GM21576 (cell line): ENCODE measurements at regions not wholly inside any gene's neighbourhood (a gene's known extent, or its start where the extent isn't known, plus 50 kb on each side); places are given as distances from the start of the nearest gene placed in this dataset.
"Not testable (repeated sequence)": the region's sequence is repeated elsewhere in the genome, so short reads cannot be mapped to it uniquely, and the experiment has no call there.

Experiments used
- ATAC-seq: cut with Tn5 transposase; IDR thresholded peaks from one replicate; pipeline ENCODE4 v1.9.1; 2021; ENCODE audit warnings: mild to moderate bottlenecking, moderate library complexity; ENCODE audit not compliant: unreplicated experiment

GRCh38 chr20:56689318-56689717 is 60.2 kb downstream of the TFAP2C start:
- ATAC-seq = no peak

- no peak for ATAC-seq
Observed at GRCh38 chr20:56689852-56690485, 60.9 kb downstream of the TFAP2C start.

- ATAC-seq = no peak
Observed at GRCh38 chr20:56690531-56691175, 61.5 kb downstream of the TFAP2C start.

DNA sequence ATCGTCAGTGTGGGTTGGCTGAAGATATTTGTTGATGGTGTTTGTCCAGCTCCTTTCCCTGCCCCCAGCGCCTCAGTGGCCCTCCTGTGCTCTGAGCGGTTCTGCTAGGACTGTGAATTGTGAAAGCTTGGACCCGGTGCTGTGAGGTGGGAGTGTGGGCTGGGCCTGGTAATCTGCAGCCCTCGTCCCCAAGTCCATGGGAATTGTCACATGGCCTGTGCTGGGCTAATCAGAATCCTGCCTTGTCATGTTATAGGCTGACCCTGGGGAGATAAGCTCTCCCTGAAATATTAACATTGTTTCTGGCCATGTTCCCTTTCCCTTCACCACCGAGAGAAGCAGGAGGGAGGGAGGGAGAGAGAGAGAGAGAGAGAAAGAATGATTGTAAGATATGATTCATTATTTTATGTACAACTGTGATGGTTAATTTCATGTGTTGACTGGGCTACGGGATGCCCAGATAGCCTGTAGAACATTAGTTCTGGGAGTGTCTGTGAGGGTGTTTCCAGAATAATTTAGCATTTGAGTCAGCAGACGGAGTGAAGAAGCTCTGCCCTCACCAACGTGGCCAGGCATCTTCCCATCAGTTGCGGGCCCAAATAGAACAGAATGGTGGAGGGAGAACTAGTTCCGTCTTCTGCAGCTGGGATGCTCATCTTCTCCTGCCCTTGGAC is 62.4 kb downstream of the TFAP2C start:
- ATAC-seq = no peak

GRCh38 chr20:56693217-56693616 is 64.1 kb downstream of the TFAP2C start:
- no peak for ATAC-seq

- ATAC-seq = no peak
Observed at GRCh38 chr20:56697476-56697875, 68.4 kb downstream of the TFAP2C start.

GRCh38 chr20:56698297-56698696 is 69.2 kb downstream of the TFAP2C start:
- ATAC-seq = no peak

- ATAC-seq = no peak
Observed at GRCh38 chr20:56698749-56699148, 69.6 kb downstream of the TFAP2C start.

- ATAC-seq = no peak
Observed at GRCh38 chr20:56702931-56703840, 74.1 kb downstream of the TFAP2C start.

- no peak for ATAC-seq
Observed at GRCh38 chr20:56706867-56707360, 77.8 kb downstream of the TFAP2C start.

DNA sequence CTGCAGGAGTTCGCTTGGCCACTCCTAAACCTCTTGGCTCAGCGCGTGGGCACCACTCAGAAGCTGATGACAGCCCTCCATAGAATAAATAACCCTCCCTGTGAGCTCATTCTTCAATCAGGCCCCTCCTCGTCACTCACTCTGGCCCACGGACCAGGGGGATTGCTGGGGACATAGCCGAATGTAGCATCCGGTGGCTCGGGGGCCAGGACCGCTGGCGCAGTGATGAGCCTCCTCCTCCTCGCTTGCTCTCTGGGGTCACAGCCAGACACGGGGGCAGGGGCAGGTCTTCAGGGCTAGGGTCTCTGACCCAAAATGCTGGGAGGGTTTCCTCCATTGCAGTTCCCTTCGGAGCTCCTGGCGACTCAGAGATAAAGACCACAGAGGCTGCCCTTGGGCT is 79.9 kb downstream of the TFAP2C start:
- no peak for ATAC-seq

GRCh38 chr20:56710125-56710524 is 81.0 kb downstream of the TFAP2C start:
- no peak for ATAC-seq

DNA sequence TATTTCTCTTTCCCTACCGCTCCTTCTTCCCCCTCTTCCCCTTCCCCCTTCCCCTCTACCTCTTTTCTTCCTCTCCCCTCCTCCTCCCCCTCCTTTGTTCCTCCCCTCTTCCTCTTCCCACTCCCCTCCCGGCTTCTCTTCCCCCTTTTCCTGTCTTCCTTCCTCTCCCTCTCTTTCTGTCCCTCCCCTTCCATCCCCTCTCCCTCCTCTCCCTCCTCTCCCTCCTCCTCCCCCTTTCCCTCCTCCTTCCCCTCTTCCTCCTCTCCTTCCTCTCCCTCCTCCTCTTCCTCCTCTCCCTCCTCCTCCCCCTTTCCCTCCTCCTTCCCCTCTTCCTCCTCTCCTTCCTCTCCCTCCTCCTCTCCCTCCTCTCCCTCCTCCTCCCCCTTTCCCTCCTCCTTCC is 81.5 kb downstream of the TFAP2C start:
- not testable (repeated sequence) for ATAC-seq

DNA sequence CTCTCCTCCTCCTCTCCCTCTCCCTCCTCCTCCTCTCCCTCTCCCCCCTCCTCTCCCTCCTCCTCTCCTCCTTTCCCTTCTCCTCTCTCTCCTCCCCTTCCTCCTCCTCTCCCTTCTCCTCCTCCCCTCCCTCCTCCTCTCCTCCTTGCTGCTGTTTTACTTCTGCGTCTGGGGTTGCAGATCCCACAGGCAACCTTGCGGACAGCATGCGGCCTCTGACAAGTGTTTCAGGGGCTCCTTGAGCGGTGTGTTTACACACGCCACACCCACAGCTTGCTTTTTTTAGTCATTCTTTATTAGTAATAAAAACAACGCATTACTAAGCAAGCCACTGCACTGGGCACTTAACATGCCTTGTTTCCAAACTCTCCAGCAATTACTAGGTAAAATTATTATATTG is 81.9 kb downstream of the TFAP2C start:
- ATAC-seq = no peak

DNA sequence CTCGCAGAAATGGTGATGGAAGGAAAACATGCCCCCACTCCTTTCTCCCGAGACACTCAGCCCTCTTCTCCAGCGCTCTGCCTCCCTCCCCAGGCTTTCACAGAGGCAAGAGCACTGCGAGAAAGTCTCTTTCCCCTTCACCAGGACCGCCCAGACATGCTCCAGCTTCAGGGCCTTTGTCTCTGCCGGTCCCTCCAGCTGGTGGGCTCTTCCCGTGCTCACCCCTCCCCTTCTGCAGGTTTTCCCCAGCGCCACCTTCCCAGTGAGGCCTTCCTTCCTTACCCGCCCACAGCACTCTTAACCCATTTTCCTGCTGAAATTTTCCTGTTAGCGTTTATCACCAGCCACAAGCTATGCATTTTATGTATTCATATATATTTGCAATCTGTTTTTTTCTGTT is 86.2 kb downstream of the TFAP2C start:
- no peak for ATAC-seq

DNA sequence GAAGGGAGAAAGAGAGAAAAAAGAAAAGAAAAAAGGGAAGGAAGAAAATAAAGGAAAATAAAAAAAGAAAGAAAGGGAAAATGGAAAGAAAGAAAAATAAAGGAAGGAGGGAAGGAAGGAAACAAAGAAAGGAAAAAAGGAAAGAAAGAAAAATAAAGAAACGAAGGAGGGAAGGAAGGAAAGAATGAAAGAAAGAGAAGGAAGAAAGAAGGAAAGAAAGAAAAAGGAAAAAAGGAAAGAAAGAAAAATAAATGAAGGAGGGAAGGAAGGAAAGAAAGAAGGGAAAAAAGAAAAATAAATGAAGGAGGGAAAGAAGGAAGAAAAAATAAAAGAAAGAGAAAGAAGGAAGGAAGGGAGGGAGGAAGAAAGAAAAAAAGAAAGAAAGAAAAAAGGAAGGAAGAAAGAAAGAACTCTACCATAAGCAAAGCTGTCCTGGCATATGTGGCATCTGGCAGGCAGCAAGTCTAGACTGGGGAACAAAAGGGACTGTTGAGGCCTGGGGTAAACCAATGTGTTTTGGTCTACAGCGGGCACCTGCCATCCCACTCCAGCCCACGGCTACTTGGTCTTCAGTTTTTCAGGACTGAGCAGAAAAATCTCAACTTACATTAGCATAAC is 86.9 kb downstream of the TFAP2C start:
- no peak for ATAC-seq

- ATAC-seq = no peak
Observed at GRCh38 chr20:56716806-56717205, 87.7 kb downstream of the TFAP2C start.

DNA sequence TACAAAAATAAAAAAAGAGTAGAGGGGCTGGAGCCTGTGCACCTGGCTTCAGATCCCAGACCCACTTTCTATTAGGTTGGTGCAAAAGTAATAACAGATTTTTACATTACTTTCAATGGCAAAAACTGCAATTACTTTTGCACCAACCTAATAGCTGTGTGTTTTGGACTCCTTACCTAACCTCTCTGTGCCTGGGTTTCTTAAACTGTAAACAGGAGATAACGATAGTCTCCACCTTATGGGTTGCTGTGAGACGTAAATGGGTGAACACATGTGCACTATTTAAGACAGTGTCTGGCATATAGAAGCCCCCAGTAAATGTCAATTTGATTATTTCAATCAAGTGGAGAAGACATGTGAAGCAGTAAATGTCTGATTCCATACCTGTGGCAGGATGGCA is 89.7 kb downstream of the TFAP2C start:
- no peak for ATAC-seq

DNA sequence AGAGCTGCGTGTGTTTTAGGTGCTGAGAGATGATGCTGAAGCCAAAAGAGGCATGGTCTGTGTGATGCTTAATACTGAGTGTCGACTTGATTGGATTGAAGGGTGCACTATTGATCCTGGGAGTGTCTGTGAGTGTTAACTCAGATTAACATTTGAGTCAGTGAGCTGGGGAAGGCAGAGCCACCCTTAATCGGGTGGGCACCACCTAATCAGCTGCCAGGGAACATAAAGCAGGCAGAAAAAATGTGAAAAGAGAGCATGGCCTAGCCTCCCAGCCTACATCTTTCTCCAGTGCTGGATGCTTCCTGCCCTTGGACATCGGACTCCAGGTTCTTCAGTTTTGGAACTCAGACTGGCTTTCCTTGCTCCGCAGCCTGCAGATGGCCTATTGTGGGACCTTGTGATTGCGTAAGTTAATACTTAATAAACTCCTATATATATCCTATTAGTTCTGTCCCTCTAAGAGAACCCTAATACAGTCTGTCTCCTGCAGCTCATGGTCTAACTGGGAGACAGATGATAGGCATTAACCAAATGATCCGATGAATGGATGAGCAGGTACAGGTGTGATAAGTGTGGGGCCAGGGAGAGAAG is 91.6 kb downstream of the TFAP2C start:
- ATAC-seq = no peak

- ATAC-seq = peak; percentile 58
Observed at GRCh38 chr20:56722042-56722441, 92.9 kb downstream of the TFAP2C start.
